Heart left ventricle (tissue), 13 donors: ENCODE measurements at regions not wholly inside any gene's neighbourhood (a gene's known extent, or its start where the extent isn't known, plus 50 kb on each side); places are given as distances from the start of the nearest gene placed in this dataset.

Experiments used
- CTCF ChIP-seq, 12 donors: fragments of 200-600 bp; sonication (generic) in 4 of 12; IDR thresholded peaks; one replicate each; pipeline versions ENCODE4 v1.5.0 to v1.8.0; 2018 to 2022; ENCODE audit warnings: antibody characterized with exemption in 12 of 12, mild to moderate bottlenecking in 5 of 12
- POLR2A ChIP-seq, 2 donors: fragments of 450-650 bp; IDR thresholded peaks; one replicate each; pipeline ENCODE4 v1.6.1; 2017; ENCODE audit warnings: antibody characterized with exemption in 2 of 2, mild to moderate bottlenecking in 2 of 2, moderate library complexity in 2 of 2
- donor health status: ischemic (EF 13 %, LVEDD 7.1; RV severe dilation, severe dysfunction).
- donor health status: DM: no; HTN: yes; CAD: no.
- donor health status: DM: no; HTN: no; CAD: no.
- donor health status: ischemic (EF 25% LVEDD 6.9; RV normal size, moderate dysfunction).
- donor health status: ischemic (EF 25% LVEDD 5.7; RV mildly dilated, moderate dysfunction).
- donor health status: ischemic (EF 35%, LVEDD 5.7; RV mildly dilated, moderate dysfunction).
- donor health status: nonischemic (EF 11% LVEDD 7.7; RV severe dilation, severe dysfunction).
- donor health status: DM: yes; HTN: yes; CAD: no.
- donor health status: PGD.
- donor health status: ischemic (EF 29% LVEDD 5.4; RV normal size, mild dysfunction).
- donor health status: nonischemic (EF 23%, LVEDD 6.1; RV moderate dilation, normal function).

GRCh38 chr13:26837997-26838396, 77.4 kb upstream of the GPR12 start:
- TF ChIP-seq CTCF (IDR thresholded peaks at IDR 0.05) (no peak), POLR2A (IDR thresholded peaks at IDR 0.05) (no peak)
